Upper lobe of right lung (tissue), 1 donor: ENCODE measurements at regions not wholly inside any gene's neighbourhood (a gene's known extent, or its start where the extent isn't known, plus 50 kb on each side); places are given as distances from the start of the nearest gene placed in this dataset.

Source experiments
- ATAC-seq: fragments of 200-7000 bp; cut with Tn5 transposase; one replicate; pipeline ENCODE4 v1.9.1; 2020; ENCODE audit warnings: mild to moderate bottlenecking, moderate library complexity
- DNase-seq: peaks from one replicate; pipeline ENCODE4 v3.0.0-alpha.2; 2020
- H3K27ac ChIP-seq: fragments of 200-600 bp; one replicate; pipeline ENCODE4 v1.8.0; 2022
- H3K27me3 ChIP-seq: fragments of 200-600 bp; one replicate; pipeline ENCODE4 v1.8.0; 2022; ENCODE audit warnings: mild to moderate bottlenecking
- H3K36me3 ChIP-seq: fragments of 200-600 bp; one replicate; pipeline ENCODE4 v1.8.0; 2022
- H3K4me1 ChIP-seq: fragments of 200-600 bp; one replicate; pipeline ENCODE4 v1.8.0; 2022
- H3K4me3 ChIP-seq: fragments of 200-600 bp; one replicate; pipeline ENCODE4 v1.8.0; 2022; ENCODE audit warnings: mild to moderate bottlenecking
- H3K9me3 ChIP-seq: fragments of 200-600 bp; one replicate; pipeline ENCODE4 v1.8.0; 2022
- CTCF ChIP-seq: fragments of 200-600 bp; IDR thresholded peaks from one replicate; pipeline ENCODE4 v1.8.0; 2022; ENCODE audit warnings: antibody characterized with exemption
- intact Hi-C: fragments of 100-400 bp; cut with DNase I; formaldehyde crosslinking; loops from one replicate; pipeline ENCODE4 v1.11.0; 2022
- donor health status: DM: no; HTN: yes; CAD: no; lungs with severe emphysema.

GRCh38 chr1:222127096-222127495, 385.2 kb upstream of the DUSP10 start:
- intact Hi-C loops = no loop called here

GRCh38 chr1:222126052-222126451, 384.2 kb upstream of the DUSP10 start:
- intact Hi-C loops = no loop called here
- TF ChIP-seq CTCF = no peak
- no peaks in the 10 kb centered on the region for H3K9me3 ChIP-seq
- DNase-seq (no peak), ATAC-seq (no peak)
- no peak overlapping the region for H3K4me3 ChIP-seq
- no peaks in the 10 kb centered on the region for H3K27me3 ChIP-seq
- H3K4me1 ChIP-seq = no peaks in the 10 kb centered on the region
- H3K36me3 ChIP-seq = no peaks in the 10 kb centered on the region
- no peak overlapping the region for H3K27ac ChIP-seq

More at GRCh38 chr1:222127096-222127495, 385.2 kb upstream of the DUSP10 start:
- DNase-seq (no peak), ATAC-seq (no peak)
- Histone ChIP-seq H3K36me3 (no peaks in the 10 kb centered on the region), H3K27ac (no peak overlapping the region), H3K27me3 (no peaks in the 10 kb centered on the region), H3K9me3 (no peaks in the 10 kb centered on the region), H3K4me1 (no peaks in the 10 kb centered on the region), H3K4me3 (no peak overlapping the region)
- no peak for TF ChIP-seq CTCF

GRCh38 chr1:222124602-222125001, 382.7 kb upstream of the DUSP10 start:
- Histone ChIP-seq H3K9me3 (no peaks in the 10 kb centered on the region), H3K4me3 (no peak overlapping the region), H3K27ac (no peak overlapping the region), H3K27me3 (no peaks in the 10 kb centered on the region), H3K36me3 (no peaks in the 10 kb centered on the region), H3K4me1 (no peaks in the 10 kb centered on the region)
- DNase-seq (no peak), ATAC-seq (no peak)
- TF ChIP-seq CTCF = no peak
- intact Hi-C loops = no loop called here

- Histone ChIP-seq H3K27me3 (no peaks in the 10 kb centered on the region), H3K9me3 (no peaks in the 10 kb centered on the region), H3K27ac (no peak overlapping the region), H3K4me3 (no peak overlapping the region), H3K36me3 (no peaks in the 10 kb centered on the region), H3K4me1 (no peaks in the 10 kb centered on the region)
- no peak for DNase-seq
- intact Hi-C loops = no loop called here
- TF ChIP-seq CTCF = no peak
- ATAC-seq = no peak
These were observed 381.2 kb upstream of the DUSP10 start for GRCh38 chr1:222123111-222123510.

GRCh38 chr1:222117809-222118208, 375.9 kb upstream of the DUSP10 start:
- Histone ChIP-seq H3K36me3 (no peaks in the 10 kb centered on the region), H3K27me3 (no peaks in the 10 kb centered on the region), H3K4me1 (no peaks in the 10 kb centered on the region), H3K27ac (no peak overlapping the region), H3K9me3 (no peaks in the 10 kb centered on the region), H3K4me3 (no peak overlapping the region)
- DNase-seq = no peak
- no peak for TF ChIP-seq CTCF
- ATAC-seq = no peak
- intact Hi-C loops = no loop called here

DNA sequence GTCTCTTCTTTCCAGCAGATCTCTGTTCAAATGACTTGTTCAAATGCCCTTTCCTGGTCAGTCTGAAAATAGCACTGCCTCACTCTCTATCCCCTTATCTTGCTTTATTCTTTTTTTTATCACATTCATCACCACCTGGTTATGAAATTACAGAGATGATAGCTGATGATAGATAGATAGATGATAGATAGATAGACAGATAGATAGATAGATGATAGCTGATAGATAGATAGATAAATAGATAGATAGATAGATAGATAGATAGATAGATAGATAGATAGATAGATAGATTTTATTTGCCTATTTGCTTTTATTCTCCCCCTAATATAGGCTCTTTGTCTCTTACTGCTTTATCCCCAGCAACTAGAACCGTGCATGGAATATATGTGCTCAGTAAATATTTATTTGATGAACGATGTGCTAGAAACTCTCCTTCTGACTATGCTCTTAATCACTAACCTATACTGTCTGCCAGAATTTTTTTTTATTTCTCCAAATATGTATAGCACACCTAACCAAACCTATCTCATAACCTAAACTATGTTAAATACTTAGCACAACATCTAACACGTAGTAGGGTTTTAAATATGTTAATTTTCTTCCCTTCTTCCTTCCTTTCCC, 372.8 kb upstream of the DUSP10 start:
- no peak for TF ChIP-seq CTCF
- Histone ChIP-seq H3K27ac (no peak overlapping the region), H3K4me1 (no peaks in the 10 kb centered on the region), H3K27me3 (no peaks in the 10 kb centered on the region), H3K4me3 (no peak overlapping the region), H3K36me3 (no peaks in the 10 kb centered on the region), H3K9me3 (no peaks in the 10 kb centered on the region)
- intact Hi-C loops = no loop called here
- DNase-seq (no peak), ATAC-seq (no peak)
